Ecto neural progenitor cell (in vitro differentiated cells): ENCODE measurements at regions not wholly inside any gene's neighbourhood (a gene's known extent, or its start where the extent isn't known, plus 50 kb on each side); places are given as distances from the start of the nearest gene placed in this dataset.
"Not testable (repeated sequence)": the region's sequence is repeated elsewhere in the genome, so short reads cannot be mapped to it uniquely, and the experiment has no call there.

ENCODE experiments used
- DNase-seq: peaks from one replicate; pipeline ENCODE4 v3.0.0-alpha.2; 2018; ENCODE audit warnings: low spot score

DNA sequence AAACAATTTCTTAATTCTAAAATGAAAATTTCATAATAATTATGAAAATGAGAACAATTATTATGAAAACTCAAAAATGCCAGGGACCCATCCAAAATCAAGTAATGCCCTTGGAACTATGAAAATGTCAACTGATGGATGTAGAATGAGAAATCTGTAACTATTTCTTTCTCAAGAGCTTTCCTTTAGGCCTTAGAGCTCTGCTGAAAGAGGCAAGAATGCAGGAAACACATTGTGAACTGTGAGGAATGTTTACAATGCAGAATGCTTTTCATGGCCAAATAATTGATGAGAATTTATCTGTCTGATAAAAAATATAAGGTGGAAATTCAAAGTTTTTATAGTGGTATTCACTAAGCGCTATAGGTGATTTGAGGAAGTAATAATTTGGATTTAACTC is 207.1 kb upstream of the PCDH18 start:
- DNase-seq, result no peak

DNA sequence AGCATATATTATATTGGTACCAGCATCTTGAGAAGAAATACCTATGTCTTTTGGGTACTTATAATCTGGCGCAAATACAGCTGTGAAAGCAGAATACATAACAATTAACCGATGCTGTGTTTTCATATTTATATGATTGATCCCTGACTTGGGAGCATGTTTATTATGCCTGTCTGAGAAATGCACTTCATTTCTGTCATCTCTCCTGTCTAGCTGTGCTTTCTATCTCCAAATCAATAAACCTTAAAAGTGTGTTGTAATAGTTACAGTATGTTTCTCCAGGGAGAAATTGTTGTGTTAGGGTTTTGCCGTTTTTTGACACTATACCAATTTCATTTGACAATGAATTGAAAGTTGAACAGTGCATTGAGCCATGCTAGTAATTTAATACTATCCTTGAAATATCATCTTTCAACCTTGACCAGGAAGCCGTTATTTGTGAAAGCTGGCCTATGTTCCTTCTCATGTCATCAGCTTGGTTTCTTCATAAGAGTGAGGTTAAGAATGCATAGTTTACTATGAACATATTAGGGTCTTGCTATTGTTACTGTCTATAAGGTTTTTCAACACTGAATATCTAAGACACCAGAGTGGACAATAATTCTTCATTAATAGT is 206.2 kb upstream of the PCDH18 start:
- no peak for DNase-seq

DNA sequence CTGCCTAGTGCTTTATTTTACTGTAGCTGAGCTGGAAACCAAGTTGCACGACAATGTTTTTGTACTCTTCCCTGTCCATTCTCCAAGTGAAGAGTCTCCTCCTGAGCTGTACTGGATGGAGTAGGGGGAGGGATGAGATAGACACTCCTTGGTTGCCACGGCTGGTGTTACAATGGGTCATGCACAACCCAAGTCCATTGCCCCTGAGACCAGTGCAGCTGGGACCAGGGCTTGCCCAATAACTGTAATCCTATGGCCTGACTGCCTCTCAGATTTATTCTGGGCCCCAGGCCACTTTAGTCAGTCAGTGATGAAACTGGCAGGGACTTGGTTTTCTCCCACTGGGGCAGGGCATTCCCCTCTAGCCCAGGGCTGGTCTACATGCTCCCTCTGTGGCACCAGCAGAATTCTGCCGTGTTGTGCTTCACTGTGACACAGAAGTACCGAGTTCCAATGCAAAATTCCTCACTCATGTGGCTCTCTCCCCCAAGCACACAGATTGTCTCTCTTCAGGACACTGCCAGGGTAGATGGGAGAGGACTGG is 203.3 kb upstream of the PCDH18 start:
- no peak for DNase-seq

DNA sequence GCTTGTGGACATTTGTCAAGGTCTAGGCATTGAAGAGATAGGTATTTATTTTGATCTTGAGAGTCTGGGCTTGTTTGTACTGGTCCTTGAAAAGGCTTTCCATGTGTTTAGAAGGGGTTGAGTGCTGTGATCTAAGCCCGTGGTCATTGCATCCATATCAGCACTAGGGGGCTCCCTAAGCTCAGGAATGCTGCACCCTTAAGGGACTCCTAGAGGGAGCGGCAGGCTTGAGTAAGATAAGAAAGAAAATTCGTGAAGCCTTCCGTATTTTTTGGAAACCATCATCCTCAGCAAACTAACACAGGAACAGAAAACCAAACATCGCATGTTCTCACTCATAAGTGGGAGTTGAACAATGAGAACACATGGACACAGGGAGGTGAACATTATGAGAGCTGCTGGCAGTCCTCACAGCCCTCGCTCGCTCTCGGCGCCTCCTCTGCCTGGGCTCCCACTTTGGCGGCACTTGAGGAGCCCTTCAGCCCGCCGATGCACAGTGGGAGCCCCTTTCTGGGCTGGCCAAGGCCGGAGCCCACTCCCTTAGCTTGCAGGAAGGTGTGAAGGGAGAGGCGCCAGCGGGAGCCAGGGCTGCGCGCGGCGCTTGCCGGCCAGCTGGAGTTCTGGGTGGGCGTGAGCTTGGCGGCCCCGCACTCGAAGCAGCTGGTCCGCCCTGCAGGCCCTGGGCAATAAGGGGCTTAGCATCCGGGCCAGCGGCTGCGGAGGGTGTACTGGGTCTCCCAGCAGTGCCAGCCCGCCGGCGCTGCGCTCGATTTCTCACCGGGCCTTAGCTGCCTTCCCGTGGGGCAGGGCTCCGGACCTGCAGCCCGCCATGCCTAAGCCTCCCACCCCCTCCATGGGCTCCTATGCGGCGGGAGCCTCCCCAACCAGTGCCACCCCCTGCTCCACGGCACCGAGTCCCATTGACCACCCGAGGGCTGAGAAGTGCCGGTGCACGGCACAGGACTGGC is 201.2 kb upstream of the PCDH18 start:
- not testable (repeated sequence) for DNase-seq

DNA sequence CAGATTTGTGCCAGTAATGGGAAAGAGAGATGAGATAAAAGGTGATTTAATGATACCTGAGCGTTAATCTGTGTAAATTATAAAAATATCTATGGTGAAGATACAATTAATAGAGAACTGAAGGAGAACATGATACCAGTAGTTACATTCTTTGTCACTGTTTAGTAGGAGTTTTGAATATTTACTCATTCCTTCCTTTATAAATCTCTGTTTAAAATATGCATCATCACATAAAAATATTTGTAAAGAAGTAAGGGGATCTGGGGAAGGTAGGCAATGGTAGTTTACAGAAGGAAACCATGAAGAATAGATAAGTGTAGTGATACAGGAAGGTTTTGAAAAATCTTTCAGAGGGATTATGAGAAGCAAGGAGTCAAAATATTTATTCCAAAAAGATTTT is 190.6 kb upstream of the PCDH18 start:
- no peak for DNase-seq

DNA sequence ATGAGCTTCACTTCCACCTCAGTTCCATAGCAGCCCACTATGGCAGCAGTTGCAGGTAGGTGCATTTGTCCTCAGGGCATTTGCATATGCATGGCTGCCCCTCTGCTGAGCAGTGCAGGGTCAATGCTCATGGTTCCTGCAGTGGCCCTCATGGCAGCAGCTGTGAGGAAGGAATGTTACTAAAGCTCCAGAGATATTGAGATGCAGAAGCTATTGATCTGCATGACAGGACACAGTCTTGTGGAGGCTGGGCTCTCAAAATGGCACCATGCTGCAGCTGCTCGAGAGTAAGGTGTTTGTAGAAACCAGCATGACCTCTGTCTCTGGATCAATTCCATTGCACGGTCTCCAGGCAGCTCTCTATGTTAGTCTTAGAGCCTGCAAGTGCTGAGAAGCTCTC is 179.2 kb upstream of the PCDH18 start:
- DNase-seq, result no peak

DNA sequence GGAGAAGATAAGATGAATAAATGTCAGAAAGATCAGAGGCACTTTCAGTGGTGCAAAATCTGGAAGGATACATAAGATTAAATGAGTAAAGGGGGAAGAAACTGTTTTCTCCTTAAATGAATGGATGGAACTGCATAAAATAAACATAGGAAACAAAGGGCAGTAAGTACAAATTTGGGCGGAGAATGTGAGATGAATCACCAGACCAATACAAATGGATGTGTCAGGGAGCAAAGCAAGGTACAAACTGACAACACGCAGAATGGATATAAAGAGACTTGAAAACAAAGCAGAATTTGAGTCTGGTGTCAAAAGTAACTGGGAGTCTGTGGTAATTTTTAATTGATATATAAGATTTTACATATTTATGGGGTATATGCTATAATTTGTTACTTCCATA is 175.3 kb upstream of the PCDH18 start:
- DNase-seq, result no peak

DNA sequence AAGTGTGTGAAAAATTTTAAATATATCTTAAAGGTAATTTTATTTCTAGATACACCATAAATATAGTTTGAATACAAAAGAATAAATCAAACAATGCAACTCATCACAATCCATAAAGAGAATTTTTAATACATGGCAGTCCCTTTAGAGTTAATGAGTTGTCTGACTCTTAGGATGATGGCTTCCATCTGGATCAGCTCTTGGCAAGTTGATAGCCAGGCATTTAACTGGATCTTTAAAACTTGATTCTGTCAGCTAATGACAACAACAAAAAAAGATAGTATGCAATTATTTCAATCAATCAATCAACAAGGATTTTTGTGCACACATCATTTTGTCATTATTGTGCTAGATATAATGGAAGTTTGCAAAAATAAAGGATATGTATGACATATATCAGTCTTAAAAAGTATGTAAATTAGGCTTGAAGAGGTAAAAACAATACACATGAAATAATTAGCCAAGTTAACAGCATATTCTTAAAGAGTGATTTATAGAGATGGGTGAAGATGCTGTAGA is 174.9 kb upstream of the PCDH18 start:
- DNase-seq, result no peak

DNA sequence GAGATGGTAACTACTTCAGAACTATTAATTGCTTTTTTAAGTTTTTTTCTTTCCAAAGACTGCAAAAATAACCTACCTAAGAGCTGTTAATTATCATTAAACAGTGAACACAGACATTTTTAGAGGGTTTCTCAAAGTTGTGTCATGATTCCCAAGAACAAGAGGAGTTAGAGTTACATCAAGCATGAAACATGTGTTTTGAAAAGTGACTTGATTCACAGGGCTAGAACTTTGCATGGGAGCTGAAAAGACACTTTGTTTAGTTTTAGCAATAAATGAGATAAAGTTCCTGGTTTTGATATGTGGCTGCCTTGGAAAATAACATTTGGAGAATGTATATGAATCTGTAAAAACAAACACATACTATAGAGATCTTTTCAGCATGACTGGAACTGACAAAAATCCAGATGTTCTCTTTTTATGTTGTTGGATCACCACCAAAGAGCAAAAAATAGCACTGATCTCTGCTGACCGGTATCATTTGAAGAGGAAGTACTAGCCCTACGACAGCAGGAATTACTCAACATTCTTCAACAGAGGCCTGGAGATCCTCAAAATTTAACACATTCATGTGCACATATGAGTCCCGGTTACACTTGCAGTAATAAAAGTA is 173.0 kb upstream of the PCDH18 start:
- DNase-seq, result no peak

DNA sequence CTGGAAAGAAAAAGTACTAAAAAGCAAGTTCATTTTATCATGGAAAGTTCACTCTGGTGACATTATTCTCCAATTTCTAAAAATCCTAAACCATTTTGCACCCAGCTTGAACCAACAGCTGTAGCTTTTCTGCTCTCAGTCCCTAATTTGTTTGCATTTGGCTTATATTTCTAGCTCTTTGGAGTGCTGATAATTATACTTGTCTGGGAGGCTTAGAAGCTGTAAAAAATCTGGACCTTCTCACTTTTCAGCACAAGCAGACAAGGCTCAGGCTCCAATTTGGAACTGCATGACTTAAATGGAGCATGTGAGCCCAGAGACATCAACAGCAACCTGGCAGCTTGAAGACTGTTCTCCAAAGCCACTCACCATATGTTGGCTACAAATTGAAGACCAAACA is 170.9 kb upstream of the PCDH18 start:
- DNase-seq, result no peak

DNA sequence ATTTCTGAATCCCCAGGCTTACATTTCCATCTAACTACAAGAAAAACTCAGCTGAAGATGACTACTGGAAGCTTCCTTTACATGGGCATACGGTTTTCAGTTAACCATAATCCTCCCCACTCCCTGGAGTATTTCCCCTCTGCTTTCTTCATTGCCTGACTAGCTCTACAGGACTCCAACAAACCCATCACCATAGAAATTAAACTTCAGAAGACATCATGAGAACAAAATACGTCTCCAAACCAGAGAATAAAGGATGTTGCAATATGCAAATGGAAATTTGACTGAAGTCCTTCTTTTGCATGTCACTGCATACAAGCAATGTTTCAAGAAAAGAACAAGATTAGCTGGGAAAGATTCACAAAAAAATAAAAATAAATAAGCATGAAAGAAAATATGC is 170.2 kb upstream of the PCDH18 start:
- DNase-seq, result no peak

DNA sequence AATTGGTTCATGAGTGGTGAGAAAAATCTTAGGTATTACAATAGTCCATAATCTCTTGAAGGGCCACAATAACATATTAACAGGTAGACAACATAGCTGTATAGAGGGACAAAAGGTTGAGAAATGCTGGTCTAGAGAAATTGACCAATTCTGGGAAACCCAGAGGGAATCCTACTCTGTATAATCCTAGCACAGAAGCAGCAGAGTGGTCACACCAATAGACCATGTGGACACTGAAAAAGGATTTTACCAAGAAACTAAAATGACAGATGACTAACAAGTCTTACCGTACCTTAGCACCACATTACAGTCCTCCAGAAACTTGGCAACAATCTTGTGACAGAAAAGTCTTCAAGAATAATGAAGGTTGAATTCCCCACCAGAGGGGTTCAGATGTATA is 169.1 kb upstream of the PCDH18 start:
- no peak for DNase-seq

DNA sequence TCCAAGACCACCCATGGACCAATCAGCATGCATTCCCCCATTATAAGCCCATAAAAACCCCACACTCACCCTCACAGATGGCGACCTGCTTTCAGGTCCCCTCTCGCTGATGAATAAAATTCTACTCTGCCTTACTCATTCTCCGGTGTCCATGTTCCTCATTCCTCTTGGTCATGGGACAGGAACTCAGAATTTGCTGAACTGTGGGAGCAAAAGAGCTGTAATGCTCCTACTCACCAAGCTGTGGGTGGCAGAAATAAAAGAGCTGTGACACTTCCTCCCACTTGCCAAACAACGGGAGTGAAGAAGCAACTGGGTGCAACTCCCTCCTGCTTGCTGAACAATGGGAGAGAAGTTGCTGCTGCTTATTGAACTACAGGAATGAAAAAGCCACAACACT is 168.5 kb upstream of the PCDH18 start:
- DNase-seq, result no peak

DNA sequence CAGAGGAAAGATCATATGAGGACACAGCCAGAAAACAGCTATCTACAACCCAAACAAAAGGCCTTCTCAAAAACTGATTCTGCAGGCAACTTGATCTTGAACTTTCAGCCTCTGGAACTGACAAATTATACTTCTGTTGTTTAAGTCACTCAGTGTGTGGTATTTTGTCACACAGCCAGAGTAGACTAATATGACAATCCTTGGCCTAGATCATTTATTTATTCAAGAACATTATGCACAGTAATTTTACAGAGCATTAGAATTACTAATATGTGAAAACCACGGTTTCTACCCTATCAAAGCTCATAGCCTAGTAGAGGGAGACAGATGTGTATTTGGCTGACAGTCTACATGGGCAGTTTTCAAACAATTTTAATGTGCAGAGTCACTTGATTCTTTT is 167.8 kb upstream of the PCDH18 start:
- no peak for DNase-seq

DNA sequence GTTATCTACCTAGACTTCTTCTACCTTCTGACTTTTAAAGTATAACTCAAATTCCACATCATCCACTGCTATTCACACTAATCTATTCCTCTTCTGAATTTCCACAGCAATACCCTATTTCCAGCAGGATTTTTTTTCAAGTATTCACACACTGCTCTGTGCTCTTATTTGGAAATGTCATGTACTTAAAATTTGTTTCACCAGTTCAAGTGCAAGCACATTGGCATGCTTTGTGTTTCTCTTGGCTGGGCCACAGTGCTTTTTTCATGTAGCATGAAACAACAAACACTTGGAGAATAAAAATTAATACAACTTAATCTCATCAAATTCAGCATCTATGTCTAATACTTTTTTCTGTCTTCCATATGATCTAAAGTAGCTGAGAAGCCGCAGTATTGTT is 161.8 kb upstream of the PCDH18 start:
- DNase-seq, result no peak

DNA sequence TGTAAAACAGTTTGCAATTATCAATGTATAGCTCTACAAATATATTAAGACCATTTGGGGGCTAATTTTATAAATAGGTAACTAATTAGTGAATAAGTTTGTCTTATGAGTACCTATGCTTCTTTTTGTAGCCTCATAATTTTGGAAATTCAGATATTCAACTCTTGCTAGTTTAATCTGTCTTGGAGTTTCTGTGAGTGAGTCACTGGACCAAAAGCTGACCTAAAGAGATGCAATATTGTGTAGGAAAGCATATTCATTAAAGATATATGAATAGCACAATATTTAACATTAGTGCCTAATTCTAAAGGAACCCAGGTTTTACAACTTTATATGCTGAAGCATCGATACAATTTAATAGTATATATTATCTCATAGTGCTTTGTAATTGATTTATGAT is 161.3 kb upstream of the PCDH18 start:
- DNase-seq, result no peak

DNA sequence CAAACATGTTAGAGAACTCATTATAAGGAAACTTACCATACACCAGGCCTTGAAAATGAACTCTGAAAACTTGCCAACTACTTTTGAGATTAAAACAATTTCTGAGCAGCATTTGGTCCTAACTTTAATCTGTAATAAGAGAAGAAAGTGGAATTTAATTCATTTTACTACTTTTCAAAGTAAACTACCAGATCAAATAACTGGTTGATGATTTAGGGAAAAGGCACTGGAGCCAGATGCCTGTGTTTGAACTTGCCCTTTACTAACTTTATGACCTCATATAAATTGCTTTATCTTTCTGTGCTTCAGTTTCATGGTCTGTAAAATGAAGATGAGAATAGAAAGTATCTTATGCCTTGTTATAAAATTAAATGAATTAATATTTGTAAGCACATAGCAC is 159.9 kb upstream of the PCDH18 start:
- no peak for DNase-seq

DNA sequence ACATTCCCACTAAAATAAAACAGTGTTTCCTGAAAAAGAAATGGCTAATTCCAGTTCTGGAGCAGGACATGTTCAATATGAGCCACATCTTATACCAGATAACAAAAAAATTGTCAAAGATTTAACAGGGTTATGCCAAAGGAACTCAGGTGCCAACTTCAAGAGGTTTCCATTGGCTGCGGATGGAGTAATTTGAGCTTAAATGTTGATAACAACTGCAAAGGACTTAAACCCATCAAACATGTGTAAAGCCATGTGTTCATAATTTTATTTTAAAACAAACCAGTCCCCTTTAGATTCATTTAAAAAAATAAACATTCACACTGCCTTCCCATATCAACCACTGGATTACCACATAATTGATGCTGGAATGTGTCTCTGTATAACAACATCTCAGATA is 156.4 kb upstream of the PCDH18 start:
- no peak for DNase-seq

DNA sequence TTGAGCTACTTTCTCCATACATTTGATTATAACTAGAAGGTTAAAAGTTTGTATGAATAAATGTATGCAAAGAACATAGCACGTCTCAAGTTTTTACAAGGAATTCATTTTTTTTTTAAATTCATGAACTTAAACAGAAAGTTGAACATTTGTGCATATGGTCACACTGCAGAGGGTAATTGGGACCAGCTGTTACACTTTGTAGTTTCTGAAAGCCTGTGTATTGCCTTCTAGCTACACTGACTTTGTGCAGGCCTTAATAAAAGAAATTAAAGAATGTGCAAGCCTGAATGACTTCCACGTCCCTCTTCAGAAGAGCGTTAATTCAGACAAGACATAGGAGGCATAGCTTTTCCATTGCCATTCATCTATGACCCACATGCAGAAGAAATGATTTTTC is 153.1 kb upstream of the PCDH18 start:
- no peak for DNase-seq

DNA sequence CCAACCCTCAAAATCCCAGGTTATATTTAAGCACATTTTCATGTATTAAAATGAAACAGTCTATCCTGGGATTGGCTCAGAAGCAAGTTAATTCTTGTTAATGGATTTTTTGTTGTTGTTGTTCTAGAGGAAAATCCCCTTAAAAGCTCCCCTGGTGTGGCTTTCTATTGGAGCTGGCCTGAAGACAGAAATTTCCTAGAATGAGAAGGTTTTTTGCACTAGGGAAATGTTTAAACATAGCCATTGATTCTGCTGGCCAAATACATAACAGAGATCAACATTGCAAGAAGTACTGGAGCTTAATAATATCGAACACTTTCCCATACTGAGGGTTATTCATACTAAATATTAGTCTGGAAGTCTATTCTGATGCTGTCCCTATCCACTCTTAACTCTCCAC is 148.8 kb upstream of the PCDH18 start:
- DNase-seq, result no peak

DNA sequence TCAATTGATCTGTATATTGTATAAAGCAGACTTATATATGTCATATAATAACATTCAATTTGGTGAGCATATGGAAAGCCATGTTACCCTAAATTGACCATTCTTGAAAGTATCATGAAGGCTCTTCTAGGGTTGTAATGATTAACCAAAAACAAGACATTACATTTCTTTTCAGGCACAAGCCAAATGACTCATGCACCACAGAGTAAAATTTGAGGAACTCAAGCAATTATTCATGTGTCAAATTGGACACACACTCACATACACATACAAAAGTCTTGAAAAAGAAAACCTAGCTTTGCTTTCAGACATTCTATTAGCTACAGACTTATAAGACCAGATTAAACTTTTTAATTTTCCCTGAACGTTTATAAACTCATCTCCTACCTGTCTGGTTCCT is 146.5 kb upstream of the PCDH18 start:
- no peak for DNase-seq

DNA sequence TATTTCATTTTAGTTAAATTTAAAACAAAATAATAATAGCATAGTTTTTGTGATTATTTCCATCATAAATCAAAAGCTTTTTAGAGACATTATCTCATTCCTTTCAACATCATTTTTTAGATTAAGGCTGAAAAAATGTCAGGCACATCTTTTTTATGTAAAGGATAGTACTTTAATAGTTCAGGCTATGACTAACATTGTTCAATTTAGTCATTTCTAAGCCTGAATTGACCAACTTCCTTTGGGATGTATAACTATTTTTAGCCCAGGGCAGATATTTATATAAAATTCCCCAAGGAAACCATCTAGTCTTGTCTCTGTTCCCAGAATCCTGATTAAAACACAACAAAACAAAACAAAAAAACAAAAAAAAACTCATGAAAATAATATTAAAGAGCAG is 145.6 kb upstream of the PCDH18 start:
- DNase-seq, result no peak
